Fibroblast of the aortic adventitia (primary cell): ENCODE measurements at regions not wholly inside any gene's neighbourhood (a gene's known extent, or its start where the extent isn't known, plus 50 kb on each side); places are given as distances from the start of the nearest gene placed in this dataset.

Experiments
- DNase-seq: peaks from one replicate; pipeline ENCODE4 v3.0.0-alpha.2; 2010; ENCODE audit warnings: low read depth
- H3K4me3 ChIP-seq: 2 replicates; pipeline ENCODE4 v1.5.1; 2011; ENCODE audit warnings: low read depth, mild to moderate bottlenecking, control low read depth, low read length, moderate library complexity
- TF ChIP-seq, protein P1 (sequence below): IDR thresholded peaks from 2 replicates; pipeline ENCODE4 v1.5.1; 2011; ENCODE audit warnings: mild to moderate bottlenecking, low read length, control low read depth, inconsistent platforms; ENCODE audit not compliant: insufficient read depth

DNA sequence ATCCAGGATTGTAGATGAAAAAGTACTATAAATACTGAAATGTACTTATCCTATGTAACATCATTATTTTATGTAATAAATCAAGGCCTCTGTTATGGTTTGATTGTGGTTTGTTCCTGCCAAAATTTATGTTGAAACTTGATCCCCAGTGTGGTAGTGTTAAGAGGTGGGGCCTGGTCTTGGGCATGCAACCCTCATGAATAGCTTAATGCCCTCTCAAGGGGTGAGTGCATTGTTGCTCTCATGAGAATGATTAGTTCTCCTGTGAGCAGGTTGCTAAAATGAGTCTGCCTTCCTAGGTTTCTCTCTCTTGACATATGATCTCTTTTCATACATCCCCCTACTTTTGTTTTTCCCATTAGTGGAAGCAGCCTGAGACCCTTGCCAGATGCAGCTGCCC lies 915.4 kb downstream of the TSN start:
- TF ChIP-seq, protein P1, sequence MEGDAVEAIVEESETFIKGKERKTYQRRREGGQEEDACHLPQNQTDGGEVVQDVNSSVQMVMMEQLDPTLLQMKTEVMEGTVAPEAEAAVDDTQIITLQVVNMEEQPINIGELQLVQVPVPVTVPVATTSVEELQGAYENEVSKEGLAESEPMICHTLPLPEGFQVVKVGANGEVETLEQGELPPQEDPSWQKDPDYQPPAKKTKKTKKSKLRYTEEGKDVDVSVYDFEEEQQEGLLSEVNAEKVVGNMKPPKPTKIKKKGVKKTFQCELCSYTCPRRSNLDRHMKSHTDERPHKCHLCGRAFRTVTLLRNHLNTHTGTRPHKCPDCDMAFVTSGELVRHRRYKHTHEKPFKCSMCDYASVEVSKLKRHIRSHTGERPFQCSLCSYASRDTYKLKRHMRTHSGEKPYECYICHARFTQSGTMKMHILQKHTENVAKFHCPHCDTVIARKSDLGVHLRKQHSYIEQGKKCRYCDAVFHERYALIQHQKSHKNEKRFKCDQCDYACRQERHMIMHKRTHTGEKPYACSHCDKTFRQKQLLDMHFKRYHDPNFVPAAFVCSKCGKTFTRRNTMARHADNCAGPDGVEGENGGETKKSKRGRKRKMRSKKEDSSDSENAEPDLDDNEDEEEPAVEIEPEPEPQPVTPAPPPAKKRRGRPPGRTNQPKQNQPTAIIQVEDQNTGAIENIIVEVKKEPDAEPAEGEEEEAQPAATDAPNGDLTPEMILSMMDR, result no peak
- no peak for DNase-seq
- H3K4me3 ChIP-seq, result no peak overlapping the region

DNA sequence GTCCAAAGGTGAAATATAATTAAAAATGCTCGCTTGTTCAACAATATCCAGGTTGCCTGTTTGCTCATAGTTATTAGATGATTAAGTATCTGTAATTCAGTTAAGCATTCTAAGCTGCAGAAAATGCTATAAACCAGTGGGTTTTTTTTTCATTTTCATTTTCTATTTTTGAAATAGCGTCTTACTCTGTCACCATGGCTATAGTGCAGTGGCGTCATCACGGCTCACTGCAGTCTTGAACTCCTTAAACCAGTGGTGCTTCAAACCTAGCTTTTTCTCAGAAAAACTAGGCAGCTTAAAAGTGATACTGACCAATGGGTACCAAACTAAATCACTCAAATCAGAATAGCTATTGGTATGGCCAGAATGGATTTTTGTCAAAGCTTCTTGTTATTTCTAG lies 925.2 kb downstream of the TSN start:
- DNase-seq, result no peak
- H3K4me3 ChIP-seq, result no peak overlapping the region
- TF ChIP-seq, protein P1, result no peak

DNA sequence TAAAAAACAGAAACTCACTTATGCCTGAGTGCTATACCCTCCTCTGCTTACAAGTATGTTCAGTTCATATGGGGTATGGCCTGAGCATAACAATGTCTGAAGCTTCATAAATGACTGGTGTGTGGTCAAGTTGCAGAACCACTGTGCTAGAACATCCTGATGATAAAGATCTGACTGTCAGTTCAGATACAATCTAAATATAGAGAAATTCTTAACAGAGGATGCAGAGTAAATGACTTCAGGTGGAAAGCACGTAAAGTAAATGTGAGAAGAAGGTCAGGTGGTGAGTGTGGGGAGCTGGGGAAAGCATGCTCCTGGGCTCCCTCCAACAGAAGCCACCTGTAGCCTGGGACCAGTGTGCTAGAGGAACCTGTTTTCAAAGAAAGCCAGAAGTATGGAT lies 926.2 kb downstream of the TSN start:
- TF ChIP-seq, protein P1, result no peak
- no peak overlapping the region for H3K4me3 ChIP-seq

DNA sequence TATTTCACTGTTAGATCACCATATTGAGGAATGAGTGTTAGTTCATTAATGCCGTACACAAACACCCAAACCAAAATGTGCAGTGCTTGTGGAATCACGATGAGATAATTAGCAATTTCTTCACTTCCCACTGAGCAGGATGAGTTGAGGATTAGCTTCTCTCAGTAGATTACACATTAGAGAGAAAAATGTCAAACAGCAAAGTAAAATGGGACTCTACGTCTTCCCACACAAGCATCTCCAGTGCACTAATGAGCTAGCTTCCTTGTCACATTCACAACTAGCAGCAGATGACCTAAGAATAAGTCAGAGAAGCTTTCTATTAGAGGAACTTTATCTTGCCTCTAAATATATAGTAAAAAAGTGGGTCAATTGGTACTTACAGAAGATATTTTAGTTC lies 926.9 kb downstream of the TSN start:
- TF ChIP-seq, protein P1, result no peak
- H3K4me3 ChIP-seq, result no peak overlapping the region
- DNase-seq, result no peak

More for the DNA sequence above, 926.2 kb downstream of the TSN start:
- DNase-seq, result no peak

DNA sequence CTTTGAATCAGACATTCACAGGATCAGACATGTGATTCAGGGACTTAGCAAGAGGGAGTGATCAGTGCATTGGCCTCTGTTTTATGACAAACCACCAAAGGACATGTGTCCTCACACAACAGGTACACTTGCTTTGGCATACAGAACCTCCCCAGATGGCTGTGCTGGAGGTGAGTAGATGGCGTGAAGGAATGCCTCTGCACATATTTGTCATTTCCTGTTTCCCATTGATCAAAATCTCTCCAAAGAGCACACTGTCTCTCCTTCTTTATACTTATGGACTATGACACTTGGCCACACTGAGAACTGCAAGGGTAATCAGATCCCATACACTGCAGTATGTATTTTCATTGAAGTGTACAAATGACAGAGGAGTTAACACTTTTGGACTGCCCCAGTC lies 927.6 kb downstream of the TSN start:
- no peak for DNase-seq
- TF ChIP-seq, protein P1, result no peak
- no peak overlapping the region for H3K4me3 ChIP-seq

DNA sequence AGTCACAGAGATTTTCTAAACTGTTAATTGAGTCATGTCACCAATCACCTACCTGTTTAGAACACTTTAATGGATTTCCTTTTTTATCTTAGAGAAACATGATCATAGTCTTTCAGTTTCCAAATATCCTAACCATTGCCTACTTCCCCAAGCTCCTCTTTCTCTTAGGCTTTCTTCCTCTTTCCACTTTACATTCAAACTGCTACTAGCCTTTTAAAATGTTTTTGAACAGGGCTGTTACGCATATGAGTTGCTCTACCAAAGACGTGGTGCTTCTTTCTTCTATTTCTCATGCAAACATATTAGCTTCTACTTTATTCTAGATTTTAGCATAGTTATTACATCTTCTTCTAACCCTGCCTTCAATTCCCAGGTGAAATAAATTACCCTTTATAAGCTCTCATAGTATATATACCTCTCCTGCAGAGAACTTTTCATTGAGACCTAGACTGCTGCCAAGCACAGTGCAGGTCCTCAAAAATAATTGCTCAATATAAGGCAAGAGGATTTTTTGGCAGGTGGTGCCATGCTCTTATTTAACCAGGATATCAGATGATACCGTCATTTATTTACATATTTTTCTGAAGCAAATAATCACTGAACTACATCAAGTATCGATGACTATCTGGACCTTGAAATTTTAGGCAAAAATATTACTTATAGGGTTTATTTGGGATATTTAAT lies 937.1 kb downstream of the TSN start:
- no peak overlapping the region for H3K4me3 ChIP-seq
- DNase-seq, result no peak
- TF ChIP-seq, protein P1, result no peak

DNA sequence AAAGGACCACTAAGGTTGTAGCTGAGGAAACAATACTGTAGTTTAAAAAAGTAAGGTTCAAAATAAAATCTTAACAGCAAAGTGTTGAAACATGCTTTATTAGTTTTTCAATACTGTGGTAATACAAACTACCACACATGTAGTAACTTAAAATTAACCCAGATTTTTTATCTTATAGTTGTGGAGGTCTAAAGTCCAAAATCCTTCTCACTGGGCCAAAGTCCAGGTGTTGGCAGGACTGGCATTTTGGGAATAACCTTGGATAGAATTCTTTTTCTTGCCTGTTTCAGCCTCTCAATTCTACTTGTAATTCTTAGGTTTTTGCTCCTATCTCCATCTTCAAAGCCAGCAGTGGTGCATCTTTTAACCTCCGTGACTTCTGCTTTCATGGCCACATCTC lies 942.0 kb downstream of the TSN start:
- no peak overlapping the region for H3K4me3 ChIP-seq
- TF ChIP-seq, protein P1, result no peak
- no peak for DNase-seq
